ENCODE measurements at regions not wholly inside any gene's neighbourhood (a gene's known extent, or its start where the extent isn't known, plus 50 kb on each side); places are given as distances from the start of the nearest gene placed in this dataset.
"Not testable (repeated sequence)": the region's sequence is repeated elsewhere in the genome, so short reads cannot be mapped to it uniquely, and the experiment has no call there.

DNA sequence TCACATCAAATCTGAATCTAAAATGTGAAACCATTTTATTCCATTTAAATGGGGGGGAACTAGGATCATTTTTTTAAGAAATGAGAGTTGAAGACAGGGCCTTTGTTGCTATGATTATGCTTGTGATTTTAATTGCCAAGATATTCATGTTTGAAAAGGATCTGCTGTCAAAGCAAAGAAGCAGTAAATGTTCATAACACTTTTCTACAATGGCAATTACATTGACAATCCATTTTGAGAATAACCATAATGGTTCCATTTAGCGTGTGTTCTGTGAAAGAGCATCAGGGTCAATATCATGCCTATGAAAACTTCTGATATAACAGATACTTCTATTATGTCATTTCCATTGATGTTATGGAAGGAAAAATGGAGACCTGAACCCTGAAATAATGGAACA lies 745.8 kb upstream of the SGO1 start:
- Histone ChIP-seq H3K4me3 (ENCODE audit: low read depth, low read length) (no peak overlapping the region), H3K4me1 (ENCODE audit: control insufficient read depth, insufficient read depth, low read length) (no peaks in the 10 kb centered on the region), H3K9me3 (ENCODE audit: control insufficient read depth, insufficient read depth, low read depth, low read length) (no peaks in the 10 kb centered on the region), H3K36me3 (ENCODE audit: control insufficient read depth in 2 of 2, insufficient read depth in 1 of 2, low read length in 2 of 2) (no peaks in the 10 kb centered on the region), H3K27ac (ENCODE audit: extremely low read depth, low read depth, low read length) (no peak overlapping the region)
- CTCF ChIA-PET = interaction anchor here (0.6 kb wide), 1 partner anchor 17 kb away, joined by 3 read pairs; no protein-coding TSS in a partner anchor
- POLR2A ChIA-PET = no interaction called here
- TF ChIP-seq ZNF707 (tag by site-specific recombination; IDR thresholded peaks at IDR 0.05) (no peak), ZNF221 (tag by site-specific recombination; IDR thresholded peaks at IDR 0.05; ENCODE audit: borderline replicate concordance) (no peak), ZNF37A (tag by site-specific recombination; IDR thresholded peaks at IDR 0.05) (no peak), TCF7L2 (IDR thresholded peaks at IDR 0.05; ENCODE audit: borderline replicate concordance, low read depth, low read length) (no peak), ZNF426 (tag by site-specific recombination; IDR thresholded peaks at IDR 0.05) (no peak)

DNA sequence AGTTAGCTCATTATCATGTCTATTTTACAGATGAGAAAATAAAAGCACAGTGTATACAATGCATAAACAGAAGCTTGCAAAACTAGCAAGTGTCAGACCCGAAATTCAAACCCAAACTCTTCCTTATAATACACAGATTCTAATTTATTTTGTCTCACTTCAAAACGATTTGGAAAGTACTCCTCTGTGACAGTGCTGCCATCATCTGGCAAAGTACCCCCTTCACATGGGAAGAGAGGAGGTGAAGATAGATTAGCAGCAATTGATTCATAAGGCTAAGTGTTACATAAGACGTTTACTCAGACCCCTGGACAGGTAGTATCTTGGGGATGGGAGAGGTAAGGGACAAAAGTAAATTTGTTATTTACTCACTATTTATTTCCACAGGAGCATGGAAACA lies 744.0 kb upstream of the SGO1 start:
- POLR2A ChIA-PET = no interaction called here
- H3K4me3 ChIP-seq (ENCODE audit: low read depth, low read length) = no peak overlapping the region
- no peaks in the 10 kb centered on the region for H3K4me1 ChIP-seq (ENCODE audit: control insufficient read depth, insufficient read depth, low read length)
- H3K27ac ChIP-seq (ENCODE audit: extremely low read depth, low read depth, low read length) = no peak overlapping the region
- H3K9me3 ChIP-seq (ENCODE audit: control insufficient read depth, insufficient read depth, low read depth, low read length) = no peaks in the 10 kb centered on the region
- H3K36me3 ChIP-seq (ENCODE audit: control insufficient read depth in 2 of 2, insufficient read depth in 1 of 2, low read length in 2 of 2) = no peaks in the 10 kb centered on the region
- CTCF ChIA-PET = interaction anchor here (0.5 to 1.9 kb wide), 6 partner anchors 10 to 1159 kb away, joined by 3 to 5 read pairs (median 3); no protein-coding TSS in a partner anchor
- TF ChIP-seq GLI4 (tag by site-specific recombination; IDR thresholded peaks at IDR 0.05) (no peak), ZNF354C (tag by site-specific recombination; IDR thresholded peaks at IDR 0.05; ENCODE audit: borderline replicate concordance, low read depth) (no peak), ZNF132 (tag by site-specific recombination; IDR thresholded peaks at IDR 0.05; ENCODE audit: borderline replicate concordance) (no peak), ZNF654 (tag by site-specific recombination; IDR thresholded peaks at IDR 0.05; ENCODE audit: low read depth) (peak; percentile 13), ZNF433 (tag by site-specific recombination; IDR thresholded peaks at IDR 0.05; ENCODE audit: low read depth) (no peak), SCRT2 (tag by site-specific recombination; IDR thresholded peaks at IDR 0.05) (no peak), ZNF48 (tag by site-specific recombination; IDR thresholded peaks at IDR 0.05) (no peak), ZNF600 (tag by site-specific recombination; IDR thresholded peaks at IDR 0.05) (no peak)
- TF ChIP-seq, protein P1, sequence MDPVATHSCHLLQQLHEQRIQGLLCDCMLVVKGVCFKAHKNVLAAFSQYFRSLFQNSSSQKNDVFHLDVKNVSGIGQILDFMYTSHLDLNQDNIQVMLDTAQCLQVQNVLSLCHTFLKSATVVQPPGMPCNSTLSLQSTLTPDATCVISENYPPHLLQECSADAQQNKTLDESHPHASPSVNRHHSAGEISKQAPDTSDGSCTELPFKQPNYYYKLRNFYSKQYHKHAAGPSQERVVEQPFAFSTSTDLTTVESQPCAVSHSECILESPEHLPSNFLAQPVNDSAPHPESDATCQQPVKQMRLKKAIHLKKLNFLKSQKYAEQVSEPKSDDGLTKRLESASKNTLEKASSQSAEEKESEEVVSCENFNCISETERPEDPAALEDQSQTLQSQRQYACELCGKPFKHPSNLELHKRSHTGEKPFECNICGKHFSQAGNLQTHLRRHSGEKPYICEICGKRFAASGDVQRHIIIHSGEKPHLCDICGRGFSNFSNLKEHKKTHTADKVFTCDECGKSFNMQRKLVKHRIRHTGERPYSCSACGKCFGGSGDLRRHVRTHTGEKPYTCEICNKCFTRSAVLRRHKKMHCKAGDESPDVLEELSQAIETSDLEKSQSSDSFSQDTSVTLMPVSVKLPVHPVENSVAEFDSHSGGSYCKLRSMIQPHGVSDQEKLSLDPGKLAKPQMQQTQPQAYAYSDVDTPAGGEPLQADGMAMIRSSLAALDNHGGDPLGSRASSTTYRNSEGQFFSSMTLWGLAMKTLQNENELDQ (tag by site-specific recombination; IDR thresholded peaks at IDR 0.05; ENCODE audit: low read depth) = no peak

GRCh38 chr3:20924646-20925385 lies 738.8 kb upstream of the SGO1 start:
- TF ChIP-seq ZNF211 (tag by site-specific recombination; IDR thresholded peaks at IDR 0.05; ENCODE audit: low read depth) (no peak), ZNF514 (tag by site-specific recombination; IDR thresholded peaks at IDR 0.05) (no peak), SP2 (tag by site-specific recombination; IDR thresholded peaks at IDR 0.05) (no peak), ZSCAN30 (tag by site-specific recombination; IDR thresholded peaks at IDR 0.05) (no peak), ZNF585B (tag by site-specific recombination; IDR thresholded peaks at IDR 0.05) (no peak), ZNF660 (tag by site-specific recombination; IDR thresholded peaks at IDR 0.05) (no peak), ZNF785 (tag by site-specific recombination; IDR thresholded peaks at IDR 0.05) (no peak), ZBTB7A (tag by site-specific recombination; IDR thresholded peaks at IDR 0.05; ENCODE audit: low read depth) (no peak), OVOL3 (tag by site-specific recombination; IDR thresholded peaks at IDR 0.05) (no peak), ZNF140 (tag by site-specific recombination; IDR thresholded peaks at IDR 0.05) (no peak)
- no peak overlapping the region for H3K4me3 ChIP-seq (ENCODE audit: low read depth, low read length)
- H3K9me3 ChIP-seq (ENCODE audit: control insufficient read depth, insufficient read depth, low read depth, low read length) = no peaks in the 10 kb centered on the region
- H3K36me3 ChIP-seq (ENCODE audit: control insufficient read depth in 2 of 2, insufficient read depth in 1 of 2, low read length in 2 of 2) = no peaks in the 10 kb centered on the region
- POLR2A ChIA-PET = no interaction called here
- CTCF ChIA-PET = no interaction called here
- no peaks in the 10 kb centered on the region for H3K4me1 ChIP-seq (ENCODE audit: control insufficient read depth, insufficient read depth, low read length)
- no peak overlapping the region for H3K27ac ChIP-seq (ENCODE audit: extremely low read depth, low read depth, low read length)

- POLR2A ChIA-PET; H3K4me1 ChIP-seq (ENCODE audit: control insufficient read depth, insufficient read depth, low read length); H3K36me3 ChIP-seq (ENCODE audit: control insufficient read depth in 2 of 2, insufficient read depth in 1 of 2, low read length in 2 of 2); H3K4me3 ChIP-seq (ENCODE audit: low read depth, low read length); H3K27ac ChIP-seq (ENCODE audit: extremely low read depth, low read depth, low read length); H3K9me3 ChIP-seq (ENCODE audit: control insufficient read depth, insufficient read depth, low read depth, low read length): not testable (repeated sequence)
- CTCF ChIA-PET = interaction anchor here (0.6 kb wide), 1 partner anchor 1798 kb away, joined by 3 read pairs; no protein-coding TSS in a partner anchor
Observed at GRCh38 chr3:20921112-20921511, 735.1 kb upstream of the SGO1 start.
